ENCODE measurements at regions not wholly inside any gene's neighbourhood (a gene's known extent, or its start where the extent isn't known, plus 50 kb on each side); places are given as distances from the start of the nearest gene placed in this dataset.
"Not testable (repeated sequence)": the region's sequence is repeated elsewhere in the genome, so short reads cannot be mapped to it uniquely, and the experiment has no call there.

GRCh38 chr7:106583100-106583499, 77.9 kb downstream of the CCDC71L start:
- ChIA-PET POLR2A (no interaction called here), CTCF (interaction anchor here (0.5 to 1.1 kb wide), 2 partner anchors 10 to 407 kb away, joined by 3 read pairs; no protein-coding TSS in a partner anchor)
- Mint-ChIP-seq H3K27me3 (peaks cover 5% of the 10 kb centered on the region), H3K4me3 (no peak overlapping the region), H3K9me3 (ENCODE audit: low read depth) (peaks cover 4% of the 10 kb centered on the region), H3K27ac (no peak overlapping the region), H3K4me1 (no peaks in the 10 kb centered on the region), H3K36me3 (ENCODE audit: low read depth) (no peaks in the 10 kb centered on the region)
- DNase-seq (no peak), ATAC-seq (no peak)
- intact Hi-C loops (cut with DNase I, micrococcal nuclease), result no loop called here

DNA sequence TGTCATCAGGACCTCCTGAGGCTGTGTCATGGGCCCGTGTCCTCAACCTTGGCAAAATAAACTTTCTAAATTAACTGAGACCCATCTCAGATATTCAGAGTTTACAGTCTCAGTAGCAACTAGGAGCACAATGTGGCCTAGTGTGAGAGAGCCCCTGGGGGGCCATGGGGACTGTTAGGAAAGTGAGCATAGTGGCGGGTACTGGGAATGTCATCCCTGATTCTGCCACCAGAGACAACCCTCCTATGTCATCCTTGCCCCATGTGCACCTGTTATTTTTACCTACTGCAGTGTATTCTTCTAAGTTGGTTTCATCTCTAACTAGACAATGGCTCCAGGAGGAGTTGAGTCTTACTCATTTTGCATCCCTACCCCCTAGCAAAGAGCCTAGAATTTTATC, 78.6 kb downstream of the CCDC71L start:
- intact Hi-C loops (cut with DNase I, micrococcal nuclease), result no loop called here
- CTCF ChIA-PET, result interaction anchor here (1.1 kb wide), 1 partner anchor 11 kb away, joined by 3 read pairs; no protein-coding TSS in a partner anchor
- peaks cover 4% of the 10 kb centered on the region for H3K9me3 Mint-ChIP-seq (ENCODE audit: low read depth)
- H3K27ac Mint-ChIP-seq, result no peak overlapping the region
- H3K4me3 Mint-ChIP-seq, result no peak overlapping the region
- peaks cover 5% of the 10 kb centered on the region for H3K27me3 Mint-ChIP-seq
- no peak for ATAC-seq
- no peak for DNase-seq
- no peaks in the 10 kb centered on the region for H3K36me3 Mint-ChIP-seq (ENCODE audit: low read depth)
- H3K4me1 Mint-ChIP-seq, result no peaks in the 10 kb centered on the region
- POLR2A ChIA-PET, result no interaction called here

- POLR2A ChIA-PET; H3K36me3 Mint-ChIP-seq (ENCODE audit: low read depth); H3K9me3 Mint-ChIP-seq (ENCODE audit: low read depth); H3K27me3 Mint-ChIP-seq; intact Hi-C loops (cut with DNase I, micrococcal nuclease); H3K4me1 Mint-ChIP-seq; CTCF ChIA-PET; H3K27ac Mint-ChIP-seq; DNase-seq; H3K4me3 Mint-ChIP-seq; ATAC-seq: not testable (repeated sequence)
Observed at GRCh38 chr7:106579086-106579485, 81.9 kb downstream of the CCDC71L start.

DNA sequence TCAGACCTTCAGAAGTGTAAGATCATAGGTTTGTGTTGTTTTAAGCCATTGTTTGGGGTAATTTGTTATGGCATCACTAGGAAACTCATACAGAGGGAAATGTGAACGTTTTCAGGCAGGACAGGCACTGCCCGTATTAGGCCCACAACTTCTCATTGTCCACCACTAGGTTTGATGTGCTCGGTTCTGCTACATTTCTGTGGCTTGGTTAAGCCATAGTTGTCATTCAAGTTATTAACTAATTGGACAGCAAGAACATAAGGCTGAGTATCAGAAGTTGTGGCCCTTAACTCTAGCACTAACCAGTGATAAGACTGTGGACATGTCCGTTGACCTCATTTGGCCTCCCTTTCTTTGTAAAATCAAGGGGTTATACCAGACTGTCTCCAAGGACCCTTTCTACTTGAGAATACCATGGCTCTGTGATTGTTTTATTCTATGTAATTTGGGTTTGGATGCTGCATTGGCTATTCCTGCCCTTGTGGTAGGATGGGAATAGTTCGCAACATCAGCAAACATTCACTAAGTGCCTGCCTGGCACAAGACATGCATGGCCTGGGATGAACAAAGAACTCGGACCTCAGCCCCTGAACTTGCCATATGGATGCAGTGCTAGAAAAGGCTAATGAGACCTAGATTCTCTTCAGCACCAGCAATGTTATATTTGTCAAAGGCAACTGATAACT, 85.7 kb downstream of the CCDC71L start:
- H3K4me3 Mint-ChIP-seq, result no peak overlapping the region
- no peaks in the 10 kb centered on the region for H3K4me1 Mint-ChIP-seq
- H3K9me3 Mint-ChIP-seq (ENCODE audit: low read depth), result no peaks in the 10 kb centered on the region
- H3K36me3 Mint-ChIP-seq (ENCODE audit: low read depth), result no peaks in the 10 kb centered on the region
- no peak for ATAC-seq
- POLR2A ChIA-PET, result no interaction called here
- H3K27ac Mint-ChIP-seq, result no peak overlapping the region
- no peak for DNase-seq
- CTCF ChIA-PET, result no interaction called here
- peaks cover 7% of the 10 kb centered on the region for H3K27me3 Mint-ChIP-seq
- intact Hi-C loops (cut with DNase I, micrococcal nuclease), result no loop called here

DNA sequence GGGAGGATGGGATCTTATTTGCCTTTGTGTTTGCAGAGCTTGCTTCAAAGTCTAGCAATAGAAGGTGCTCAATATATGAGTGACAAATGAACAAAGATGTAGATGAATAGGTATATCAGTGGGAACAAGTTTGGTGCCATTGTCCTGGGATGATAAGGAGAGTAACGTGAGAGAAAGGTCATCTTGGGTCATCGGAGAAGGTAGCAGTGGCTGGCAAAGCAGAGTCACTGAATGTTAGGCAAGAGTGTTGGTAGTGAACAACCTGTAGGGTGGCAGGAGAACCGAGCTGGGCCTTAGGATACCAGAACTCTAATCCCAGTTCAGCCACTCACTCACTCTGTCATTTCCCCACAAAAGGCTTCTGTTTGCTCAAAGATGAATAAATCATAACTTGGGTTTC, 87.2 kb downstream of the CCDC71L start:
- no peak overlapping the region for H3K27ac Mint-ChIP-seq
- DNase-seq (no peak), ATAC-seq (no peak)
- no peak overlapping the region for H3K4me3 Mint-ChIP-seq
- peaks cover 7% of the 10 kb centered on the region for H3K27me3 Mint-ChIP-seq
- H3K4me1 Mint-ChIP-seq, result peaks cover 8% of the 10 kb centered on the region
- intact Hi-C loops (cut with DNase I, micrococcal nuclease), result no loop called here
- no peaks in the 10 kb centered on the region for H3K9me3 Mint-ChIP-seq (ENCODE audit: low read depth)
- peaks cover 3% of the 10 kb centered on the region for H3K36me3 Mint-ChIP-seq (ENCODE audit: low read depth)
- CTCF ChIA-PET, result interaction anchor here (0.6 kb wide), 1 partner anchor 13 kb away, joined by 3 read pairs; no protein-coding TSS in a partner anchor
- POLR2A ChIA-PET, result no interaction called here

GRCh38 chr7:106573125-106573663, 87.8 kb downstream of the CCDC71L start:
- H3K9me3 Mint-ChIP-seq (ENCODE audit: low read depth), result no peaks in the 10 kb centered on the region
- no peak for ATAC-seq
- intact Hi-C loops (cut with DNase I, micrococcal nuclease), result no loop called here
- H3K36me3 Mint-ChIP-seq (ENCODE audit: low read depth), result peaks cover 3% of the 10 kb centered on the region
- H3K4me1 Mint-ChIP-seq, result peaks cover 12% of the 10 kb centered on the region
- H3K4me3 Mint-ChIP-seq, result no peak overlapping the region
- POLR2A ChIA-PET, result no interaction called here
- no peak overlapping the region for H3K27ac Mint-ChIP-seq
- CTCF ChIA-PET, result interaction anchor here (1.4 kb wide), 1 partner anchor 23 kb away, joined by 3 read pairs; no protein-coding TSS in a partner anchor
- no peak for DNase-seq
- peaks cover 7% of the 10 kb centered on the region for H3K27me3 Mint-ChIP-seq

DNA sequence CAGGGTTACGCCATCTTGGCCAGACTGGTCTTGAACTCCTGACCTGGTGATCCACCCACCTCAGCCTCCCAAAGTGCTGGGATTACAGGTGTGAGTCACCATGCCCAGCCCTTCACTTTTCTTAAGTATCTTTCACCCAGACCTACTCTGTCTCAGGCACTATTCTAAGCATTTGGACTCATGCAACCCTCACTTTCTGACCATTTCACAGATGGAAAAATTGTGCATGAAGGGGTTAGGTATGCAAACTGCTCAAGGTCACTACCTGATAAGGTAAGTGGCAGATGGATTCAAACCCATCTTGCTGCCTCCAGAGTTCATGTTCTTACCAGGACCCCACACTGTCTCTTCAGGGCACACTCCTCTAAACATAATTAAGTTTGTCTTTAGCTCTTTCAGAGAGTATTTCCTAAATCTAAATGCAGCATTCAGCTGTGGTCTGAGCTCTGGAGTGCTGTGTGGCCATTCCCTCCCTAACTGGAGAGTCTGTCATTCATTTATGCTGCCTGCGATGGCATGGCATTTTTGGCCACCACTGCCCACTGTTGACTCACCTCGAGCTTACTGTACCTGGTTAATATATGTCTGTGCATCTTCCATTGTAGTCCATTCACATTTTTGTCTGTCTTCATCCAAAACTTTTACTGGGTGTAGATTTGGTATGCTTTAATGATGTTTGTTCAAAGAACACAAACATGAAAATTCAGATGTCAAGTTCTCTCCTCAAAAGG, 88.4 kb downstream of the CCDC71L start:
- ATAC-seq, result no peak
- Mint-ChIP-seq H3K36me3 (ENCODE audit: low read depth) (peaks cover 3% of the 10 kb centered on the region), H3K27me3 (peaks cover 7% of the 10 kb centered on the region)

DNA sequence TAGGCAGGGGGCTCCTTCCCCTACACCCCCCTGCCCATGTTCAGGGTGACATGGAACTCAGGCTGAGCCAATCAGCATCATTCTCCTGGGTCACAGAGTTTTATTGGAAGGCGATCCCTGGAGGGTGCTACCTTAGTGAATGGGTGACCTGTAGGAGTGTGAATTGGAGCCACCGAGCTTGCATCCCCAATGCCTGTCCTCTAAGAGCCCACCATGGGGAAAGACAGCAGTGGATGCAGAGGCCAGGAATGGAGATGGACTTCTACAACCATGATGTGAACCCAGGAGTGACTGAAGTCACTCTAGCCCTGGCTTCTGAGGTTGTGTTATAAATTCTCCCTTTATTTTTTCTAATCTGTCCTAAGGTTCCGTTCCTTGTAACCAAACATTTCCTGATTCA, 89.4 kb downstream of the CCDC71L start:
- Mint-ChIP-seq H3K4me3 (no peak overlapping the region), H3K4me1 (peaks cover 12% of the 10 kb centered on the region), H3K27ac (no peak overlapping the region), H3K36me3 (ENCODE audit: low read depth) (peaks cover 3% of the 10 kb centered on the region), H3K27me3 (peaks cover 7% of the 10 kb centered on the region), H3K9me3 (ENCODE audit: low read depth) (no peaks in the 10 kb centered on the region)
- DNase-seq (no peak), ATAC-seq (no peak)
- CTCF ChIA-PET, result interaction anchor here (0.6 to 1.4 kb wide), 2 partner anchors 21 to 22 kb away, joined by 3 to 4 read pairs; no protein-coding TSS in a partner anchor
- POLR2A ChIA-PET, result interaction anchor here (0.6 to 0.7 kb wide), 2 partner anchors 179 to 318 kb away, joined by 3 to 4 read pairs; no protein-coding TSS in a partner anchor
- intact Hi-C loops (cut with DNase I, micrococcal nuclease), result no loop called here

More for the DNA sequence above, 88.4 kb downstream of the CCDC71L start:
- Mint-ChIP-seq H3K9me3 (ENCODE audit: low read depth) (no peaks in the 10 kb centered on the region), H3K4me1 (peaks cover 12% of the 10 kb centered on the region), H3K4me3 (no peak overlapping the region), H3K27ac (no peak overlapping the region)
- intact Hi-C loops (cut with DNase I, micrococcal nuclease), result no loop called here
- CTCF ChIA-PET, result interaction anchor here (1.4 kb wide), 1 partner anchor 23 kb away, joined by 3 read pairs; no protein-coding TSS in a partner anchor
- POLR2A ChIA-PET, result interaction anchor here (0.6 kb wide), 1 partner anchor 317 kb away, joined by 3 read pairs; no protein-coding TSS in a partner anchor
- no peak for DNase-seq

GRCh38 chr7:106570948-106571418, 90.0 kb downstream of the CCDC71L start:
- ChIA-PET POLR2A (no interaction called here), CTCF (interaction anchor here (0.6 kb wide), 1 partner anchor 22 kb away, joined by 4 read pairs; no protein-coding TSS in a partner anchor)
- intact Hi-C loops (cut with DNase I, micrococcal nuclease), result no loop called here
- DNase-seq (no peak), ATAC-seq (no peak)
- Mint-ChIP-seq H3K36me3 (ENCODE audit: low read depth) (peaks cover 3% of the 10 kb centered on the region), H3K4me1 (peaks cover 12% of the 10 kb centered on the region), H3K4me3 (no peak overlapping the region), H3K9me3 (ENCODE audit: low read depth) (no peaks in the 10 kb centered on the region), H3K27ac (no peak overlapping the region), H3K27me3 (peaks cover 5% of the 10 kb centered on the region)

- ChIA-PET CTCF (no interaction called here), POLR2A (no interaction called here)
- H3K9me3 Mint-ChIP-seq (ENCODE audit: low read depth), result no peaks in the 10 kb centered on the region
- no peak for ATAC-seq
- peaks cover 3% of the 10 kb centered on the region for H3K36me3 Mint-ChIP-seq (ENCODE audit: low read depth)
- H3K4me3 Mint-ChIP-seq, result no peak overlapping the region
- DNase-seq, result no peak
- intact Hi-C loops (cut with DNase I, micrococcal nuclease), result no loop called here
- peaks cover 12% of the 10 kb centered on the region for H3K4me1 Mint-ChIP-seq
- no peak overlapping the region for H3K27ac Mint-ChIP-seq
- peaks cover 7% of the 10 kb centered on the region for H3K27me3 Mint-ChIP-seq
Observed at GRCh38 chr7:106570146-106570545, 90.8 kb downstream of the CCDC71L start.

GRCh38 chr7:106569500-106569929, 91.4 kb downstream of the CCDC71L start:
- DNase-seq (peak; percentile 13), ATAC-seq (no peak)
- peaks cover 9% of the 10 kb centered on the region for H3K27me3 Mint-ChIP-seq
- no peaks in the 10 kb centered on the region for H3K9me3 Mint-ChIP-seq (ENCODE audit: low read depth)
- ChIA-PET POLR2A (no interaction called here), CTCF (no interaction called here)
- H3K36me3 Mint-ChIP-seq (ENCODE audit: low read depth), result peaks cover 3% of the 10 kb centered on the region
- intact Hi-C loops (cut with DNase I, micrococcal nuclease), result loop anchor here in 1 of 2 experiments (10.0 kb wide), 1 partner anchor 345 kb away; no protein-coding TSS in a partner anchor
- H3K4me1 Mint-ChIP-seq, result peaks cover 12% of the 10 kb centered on the region
- peak overlapping the region; percentile 92 for H3K27ac Mint-ChIP-seq
- H3K4me3 Mint-ChIP-seq, result no peak overlapping the region

Data from activated CD4-positive, alpha-beta T cell treated with anti-CD3 and anti-CD28 coated beads for 36 hours (primary cell).